ENCODE measurements at regions not wholly inside any gene's neighbourhood (a gene's known extent, or its start where the extent isn't known, plus 50 kb on each side); places are given as distances from the start of the nearest gene placed in this dataset.

DNA sequence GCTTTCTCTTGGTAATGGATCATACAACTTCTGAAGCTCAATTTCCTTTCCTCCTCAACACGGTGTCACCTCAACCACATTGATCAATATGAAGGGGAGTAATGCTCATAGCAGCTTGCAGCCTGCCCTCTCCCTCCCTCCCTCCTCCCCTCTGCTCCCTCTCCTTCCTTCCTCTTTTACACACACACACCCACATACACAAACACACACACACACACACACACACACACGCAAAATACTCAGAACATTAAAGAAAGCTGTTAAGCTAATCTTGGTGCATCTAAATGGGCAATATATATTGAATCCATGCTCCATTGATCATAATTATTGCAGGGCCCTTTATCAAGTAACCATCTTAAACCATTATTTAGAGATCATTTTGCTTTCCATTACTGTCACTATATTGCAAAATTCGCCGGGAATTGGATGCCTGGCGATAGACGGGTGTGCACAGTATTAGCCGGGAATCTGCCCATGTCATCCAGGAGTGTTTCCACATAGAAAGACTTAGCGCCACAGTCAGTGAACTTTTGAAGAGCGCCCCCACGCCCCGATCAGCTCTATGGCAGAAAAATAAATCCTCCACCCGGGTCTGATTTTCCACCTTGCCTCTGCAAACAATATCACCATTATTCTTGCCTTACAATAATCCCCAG lies 122.0 kb downstream of the PRLHR start:
- TF ChIP-seq ZC3H10 (CRISPR knock-in tag; IDR thresholded peaks at IDR 0.05) = no peak
- TF ChIP-seq, protein P1, sequence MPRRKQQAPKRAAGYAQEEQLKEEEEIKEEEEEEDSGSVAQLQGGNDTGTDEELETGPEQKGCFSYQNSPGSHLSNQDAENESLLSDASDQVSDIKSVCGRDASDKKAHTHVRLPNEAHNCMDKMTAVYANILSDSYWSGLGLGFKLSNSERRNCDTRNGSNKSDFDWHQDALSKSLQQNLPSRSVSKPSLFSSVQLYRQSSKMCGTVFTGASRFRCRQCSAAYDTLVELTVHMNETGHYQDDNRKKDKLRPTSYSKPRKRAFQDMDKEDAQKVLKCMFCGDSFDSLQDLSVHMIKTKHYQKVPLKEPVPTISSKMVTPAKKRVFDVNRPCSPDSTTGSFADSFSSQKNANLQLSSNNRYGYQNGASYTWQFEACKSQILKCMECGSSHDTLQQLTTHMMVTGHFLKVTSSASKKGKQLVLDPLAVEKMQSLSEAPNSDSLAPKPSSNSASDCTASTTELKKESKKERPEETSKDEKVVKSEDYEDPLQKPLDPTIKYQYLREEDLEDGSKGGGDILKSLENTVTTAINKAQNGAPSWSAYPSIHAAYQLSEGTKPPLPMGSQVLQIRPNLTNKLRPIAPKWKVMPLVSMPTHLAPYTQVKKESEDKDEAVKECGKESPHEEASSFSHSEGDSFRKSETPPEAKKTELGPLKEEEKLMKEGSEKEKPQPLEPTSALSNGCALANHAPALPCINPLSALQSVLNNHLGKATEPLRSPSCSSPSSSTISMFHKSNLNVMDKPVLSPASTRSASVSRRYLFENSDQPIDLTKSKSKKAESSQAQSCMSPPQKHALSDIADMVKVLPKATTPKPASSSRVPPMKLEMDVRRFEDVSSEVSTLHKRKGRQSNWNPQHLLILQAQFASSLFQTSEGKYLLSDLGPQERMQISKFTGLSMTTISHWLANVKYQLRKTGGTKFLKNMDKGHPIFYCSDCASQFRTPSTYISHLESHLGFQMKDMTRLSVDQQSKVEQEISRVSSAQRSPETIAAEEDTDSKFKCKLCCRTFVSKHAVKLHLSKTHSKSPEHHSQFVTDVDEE (CRISPR knock-in tag; IDR thresholded peaks at IDR 0.05) = no peak
- TF ChIP-seq SNAI2 (CRISPR knock-in tag; IDR thresholded peaks at IDR 0.05) = no peak
- TF ChIP-seq, protein P2, sequence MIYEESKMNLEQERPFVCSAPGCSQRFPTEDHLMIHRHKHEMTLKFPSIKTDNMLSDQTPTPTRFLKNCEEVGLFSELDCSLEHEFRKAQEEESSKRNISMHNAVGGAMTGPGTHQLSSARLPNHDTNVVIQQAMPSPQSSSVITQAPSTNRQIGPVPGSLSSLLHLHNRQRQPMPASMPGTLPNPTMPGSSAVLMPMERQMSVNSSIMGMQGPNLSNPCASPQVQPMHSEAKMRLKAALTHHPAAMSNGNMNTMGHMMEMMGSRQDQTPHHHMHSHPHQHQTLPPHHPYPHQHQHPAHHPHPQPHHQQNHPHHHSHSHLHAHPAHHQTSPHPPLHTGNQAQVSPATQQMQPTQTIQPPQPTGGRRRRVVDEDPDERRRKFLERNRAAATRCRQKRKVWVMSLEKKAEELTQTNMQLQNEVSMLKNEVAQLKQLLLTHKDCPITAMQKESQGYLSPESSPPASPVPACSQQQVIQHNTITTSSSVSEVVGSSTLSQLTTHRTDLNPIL (CRISPR knock-in tag; IDR thresholded peaks at IDR 0.05; ENCODE audit: low read depth) = no peak
- no peak for TF ChIP-seq RARB (CRISPR knock-in tag; IDR thresholded peaks at IDR 0.05)

Measured in SK-N-SH treated with all-trans-retinoic acid at 6 μM for 48 hours (cell line).